Loucy (cell line): ENCODE measurements at regions not wholly inside any gene's neighbourhood (a gene's known extent, or its start where the extent isn't known, plus 50 kb on each side); places are given as distances from the start of the nearest gene placed in this dataset.

Experiments used
- H2AFZ ChIP-seq: fragments of 200-600 bp; sonication (generic); 2 replicates; pipeline ENCODE4 v1.6.0; 2016; ENCODE audit warnings: antibody characterized with exemption, mild to moderate bottlenecking, low read length, moderate library complexity
- H3F3A ChIP-seq: fragments of 200-600 bp; 2 replicates; pipeline ENCODE4 v1.6.0; 2016; ENCODE audit warnings: antibody characterized with exemption, low read depth, mild to moderate bottlenecking
- H3K27me3 ChIP-seq: fragments of 200-600 bp; sonication (generic); 2 replicates; pipeline ENCODE4 v1.6.1; 2014; ENCODE audit warnings: low read length, mild to moderate bottlenecking; ENCODE audit not compliant: insufficient read depth, poor library complexity, severe bottlenecking
- H3K36me3 ChIP-seq: fragments of 200-600 bp; sonication (generic); 2 replicates; pipeline ENCODE4 v1.6.1; 2016; ENCODE audit warnings: low read length; ENCODE audit not compliant: insufficient read depth
- H3K4me1 ChIP-seq: fragments of 200-600 bp; sonication (generic); 2 replicates; pipeline ENCODE4 v1.5.1; 2014; ENCODE audit warnings: low read length, mild to moderate bottlenecking; ENCODE audit not compliant: insufficient read depth, poor library complexity, severe bottlenecking
- H3K4me2 ChIP-seq: fragments of 200-600 bp; sonication (generic); 2 replicates; pipeline ENCODE4 v1.6.0; 2014; ENCODE audit warnings: antibody characterized with exemption, low read length, low read depth, mild to moderate bottlenecking; ENCODE audit not compliant: poor library complexity, severe bottlenecking
- H3K4me3 ChIP-seq: fragments of 200-600 bp; sonication (generic); 2 replicates; pipeline ENCODE4 v1.5.1; 2014; ENCODE audit warnings: low read length, mild to moderate bottlenecking, mixed read lengths; ENCODE audit not compliant: poor library complexity, severe bottlenecking
- H3K79me2 ChIP-seq: fragments of 200-600 bp; sonication (generic); 2 replicates; pipeline ENCODE4 v1.6.1; 2014; ENCODE audit warnings: low read length; ENCODE audit not compliant: insufficient read depth
- H3K9ac ChIP-seq: fragments of 200-600 bp; sonication (generic); 2 replicates; pipeline ENCODE4 v1.6.0; 2014; ENCODE audit warnings: mild to moderate bottlenecking, low read depth, low read length, moderate library complexity; ENCODE audit not compliant: poor library complexity, severe bottlenecking
- H3K9me2 ChIP-seq: fragments of 200-600 bp; sonication (generic); replicated peaks from 2 replicates; pipeline ENCODE4 v1.6.1; 2016; ENCODE audit warnings: low read depth, low read length, mixed read lengths
- H3K9me3 ChIP-seq: fragments of 200-600 bp; sonication (generic); 2 replicates; pipeline ENCODE4 v1.6.1; 2014; ENCODE audit warnings: mild to moderate bottlenecking, antibody characterized with exemption, low read length, low read depth; ENCODE audit not compliant: insufficient read depth
- H4K20me1 ChIP-seq: fragments of 200-600 bp; sonication (generic); 2 replicates; pipeline ENCODE4 v1.6.0; 2014; ENCODE audit warnings: antibody characterized with exemption, low read length, mild to moderate bottlenecking; ENCODE audit not compliant: insufficient read depth, poor library complexity, severe bottlenecking
- CTCF ChIP-seq: fragments of 200-600 bp; sonication (generic); conservative IDR thresholded peaks from 2 replicates; pipeline ENCODE4 v1.5.1; 2014; ENCODE audit warnings: mild to moderate bottlenecking, antibody characterized with exemption, low read length
- EZH2phosphoT487 ChIP-seq: fragments of 200-600 bp; IDR thresholded peaks from 2 replicates; pipeline ENCODE4 v1.6.1; 2018; ENCODE audit warnings: antibody characterized with exemption, mild to moderate bottlenecking, moderate library complexity, borderline replicate concordance

- H4K20me1 ChIP-seq: peaks cover 94% of the 10 kb centered on the region
- no peaks in the 10 kb centered on the region for H3K27me3 ChIP-seq
- peak overlapping the region; percentile 81 for H3K4me2 ChIP-seq
- H3K9me3 ChIP-seq: no peaks in the 10 kb centered on the region
- H3K79me2 ChIP-seq: peaks cover 100% of the 10 kb centered on the region
- TF ChIP-seq CTCF (no peak), EZH2phosphoT487 (no peak)
- H3K4me3 ChIP-seq: peak overlapping the region; percentile 87
- H3K36me3 ChIP-seq: peaks cover 76% of the 10 kb centered on the region
- no peak overlapping the region for H2AFZ ChIP-seq
- H3K4me1 ChIP-seq: peaks cover 73% of the 10 kb centered on the region
- peak overlapping the region; percentile 98 for H3K9ac ChIP-seq
- H3F3A ChIP-seq: no peaks in the 10 kb centered on the region
- no peaks in the 10 kb centered on the region for H3K9me2 ChIP-seq
Measured at GRCh38 chr13:50071379-50071778, 56.1 kb downstream of the KCNRG start.

- no peaks in the 10 kb centered on the region for H3K9me2 ChIP-seq
- no peaks in the 10 kb centered on the region for H3K9me3 ChIP-seq
- peak overlapping the region; percentile 98 for H3K9ac ChIP-seq
- peaks cover 77% of the 10 kb centered on the region for H3K4me1 ChIP-seq
- peaks cover 98% of the 10 kb centered on the region for H4K20me1 ChIP-seq
- no peaks in the 10 kb centered on the region for H3K27me3 ChIP-seq
- peaks cover 100% of the 10 kb centered on the region for H3K79me2 ChIP-seq
- no peak overlapping the region for H2AFZ ChIP-seq
- peak overlapping the region; percentile 87 for H3K4me3 ChIP-seq
- H3K36me3 ChIP-seq: peaks cover 64% of the 10 kb centered on the region
- H3K4me2 ChIP-seq: peak overlapping the region; percentile 81
- TF ChIP-seq CTCF: no peak
- no peak for TF ChIP-seq EZH2phosphoT487
- no peaks in the 10 kb centered on the region for H3F3A ChIP-seq
Measured at GRCh38 chr13:50072676-50073075, 57.4 kb downstream of the KCNRG start.

- H3K4me2 ChIP-seq: peak overlapping the region; percentile 81
- H3K36me3 ChIP-seq: peaks cover 57% of the 10 kb centered on the region
- peaks cover 99% of the 10 kb centered on the region for H4K20me1 ChIP-seq
- H3K9ac ChIP-seq: peak overlapping the region; percentile 98
- H2AFZ ChIP-seq: no peak overlapping the region
- no peaks in the 10 kb centered on the region for H3K9me3 ChIP-seq
- no peaks in the 10 kb centered on the region for H3F3A ChIP-seq
- no peak for TF ChIP-seq EZH2phosphoT487
- no peak for TF ChIP-seq CTCF
- H3K4me1 ChIP-seq: peaks cover 83% of the 10 kb centered on the region
- no peaks in the 10 kb centered on the region for H3K27me3 ChIP-seq
- no peaks in the 10 kb centered on the region for H3K9me2 ChIP-seq
- peaks cover 100% of the 10 kb centered on the region for H3K79me2 ChIP-seq
- H3K4me3 ChIP-seq: peak overlapping the region; percentile 87
Measured at GRCh38 chr13:50073340-50073739, 58.1 kb downstream of the KCNRG start.
